Ovary (tissue), 7 donors: ENCODE measurements at regions not wholly inside any gene's neighbourhood (a gene's known extent, or its start where the extent isn't known, plus 50 kb on each side); places are given as distances from the start of the nearest gene placed in this dataset.

Source experiments
- DNase-seq, 5 donors: peaks; one replicate each; pipeline ENCODE4 v3.0.0-alpha.2; 2019 to 2020
- H3K27ac ChIP-seq, 2 donors: fragments of 200-600 bp; one replicate each; pipeline versions ENCODE4 v1.5.1 to v1.8.0; 2019 to 2022
- H3K27me3 ChIP-seq: fragments of 200-600 bp; one replicate; pipeline ENCODE4 v1.8.0; 2022
- H3K36me3 ChIP-seq: fragments of 200-600 bp; sonication (generic); one replicate; pipeline ENCODE4 v1.5.1; 2019
- H3K4me1 ChIP-seq: one replicate; pipeline ENCODE4 v1.8.1; 2013; ENCODE audit warnings: mild to moderate bottlenecking, moderate library complexity; ENCODE audit not compliant: insufficient read depth
- H3K4me3 ChIP-seq: fragments of 200-600 bp; sonication (generic); one replicate; pipeline ENCODE4 v1.5.1; 2017
- H3K9me3 ChIP-seq, 2 donors: fragments of 200-600 bp in 1 of 2; sonication (generic) in 1 of 2; one replicate each; pipeline versions ENCODE4 v1.5.1 to v1.8.1; 2013 to 2019; ENCODE audit warnings: mild to moderate bottlenecking in 1 of 2, moderate library complexity in 1 of 2
- CTCF ChIP-seq, 3 donors: fragments of 450-650 bp in 2 of 3; fragments of 200-600 bp in 1 of 3; IDR thresholded peaks; one replicate each; pipeline versions ENCODE4 v1.5.1 to v1.8.0; 2016 to 2022; ENCODE audit warnings: antibody characterized with exemption in 3 of 3, mild to moderate bottlenecking in 1 of 3
- EP300 ChIP-seq: sonication (generic); formaldehyde crosslinking; IDR thresholded peaks from one replicate; pipeline ENCODE4 v1.6.1; 2017; ENCODE audit warnings: antibody characterized with exemption
- POLR2A ChIP-seq: fragments of 450-650 bp; IDR thresholded peaks from one replicate; pipeline ENCODE4 v1.6.1; 2017; ENCODE audit warnings: antibody characterized with exemption, mild to moderate bottlenecking, moderate library complexity
- WGBS, 3 donors: extraction: QIAGEN DNeasy Blood & Tissue Kit in 1 of 3; methylation state at CpG; one replicate each; pipeline versions ENCODE4 v1.1.5 to v1.1.7; 2013 to 2017; 5-methylcytosine and 5-hydroxymethylcytosine counted together
- intact Hi-C, 4 donors: fragments of 100-400 bp; cut with DNase I; formaldehyde crosslinking; loops; one replicate each; pipeline versions ENCODE4 v1.11.0 to v1.15.1; 2022 to 2023
- donor health status: DM: no; HTN: no; CAD: no; lungs with moderate emphysema.
- donor health status: DM: no; HTN: no; CAD: no.
- donor health status: Bipolar disorder and iron deficiency.
- donor health status: DM: no; HTN: no; CAD: no.
- donor health status: DM: yes; HTN: yes; CAD: no.

- 89 to 93% (median 91%) methylated on average over 3 of the region's 3 CpGs for WGBS, 3 donors
- Histone ChIP-seq H3K27me3 (no peaks in the 10 kb centered on the region), H3K36me3 (no peaks in the 10 kb centered on the region), H3K9me3 (no peaks in the 10 kb centered on the region), H3K4me1 (no peaks in the 10 kb centered on the region), H3K4me3 (no peak overlapping the region), H3K27ac (no peak overlapping the region)
- TF ChIP-seq EP300: no peak
- no peak for TF ChIP-seq CTCF (IDR thresholded peaks at IDR 0.05)
- no peak for TF ChIP-seq POLR2A
- no peak for DNase-seq
- intact Hi-C loops: no loop called here
Observed at GRCh38 chr20:6909608-6910007, 142.1 kb downstream of the BMP2 start.

- intact Hi-C loops: no loop called here
- 87 to 90% (median 89%) methylated on average over 4 of the region's 4 CpGs for WGBS, 3 donors
- Histone ChIP-seq H3K4me1 (no peaks in the 10 kb centered on the region), H3K9me3 (no peaks in the 10 kb centered on the region), H3K36me3 (no peaks in the 10 kb centered on the region), H3K4me3 (no peak overlapping the region), H3K27me3 (no peaks in the 10 kb centered on the region), H3K27ac (no peak overlapping the region)
- no peak for TF ChIP-seq CTCF (IDR thresholded peaks at IDR 0.05)
- TF ChIP-seq EP300: no peak
- TF ChIP-seq POLR2A: no peak
- DNase-seq: no peak
Observed at GRCh38 chr20:6914986-6915385, 147.5 kb downstream of the BMP2 start.

- WGBS, 3 donors: 95 to 97% (median 95%) methylated on average over 1 of the region's 1 CpG
- TF ChIP-seq POLR2A (no peak), EP300 (no peak), CTCF (IDR thresholded peaks at IDR 0.05) (no peak)
Observed at GRCh38 chr20:6916938-6917337, 149.5 kb downstream of the BMP2 start.

GRCh38 chr20:6919792-6920468, 152.4 kb downstream of the BMP2 start:
- H3K27me3 ChIP-seq: no peaks in the 10 kb centered on the region
- no peaks in the 10 kb centered on the region for H3K36me3 ChIP-seq
- no peaks in the 10 kb centered on the region for H3K9me3 ChIP-seq
- 83 to 88% (median 86%) methylated on average over 6 of the region's 6 CpGs for WGBS, 3 donors
- H3K4me3 ChIP-seq: no peak overlapping the region
- no peak for DNase-seq
- no peaks in the 10 kb centered on the region for H3K4me1 ChIP-seq
- intact Hi-C loops: no loop called here
- no peak for TF ChIP-seq POLR2A
- no peak for TF ChIP-seq CTCF (IDR thresholded peaks at IDR 0.05)
- TF ChIP-seq EP300: no peak
- H3K27ac ChIP-seq: no peak overlapping the region

More at GRCh38 chr20:6916938-6917337, 149.5 kb downstream of the BMP2 start:
- Histone ChIP-seq H3K9me3 (no peaks in the 10 kb centered on the region), H3K4me3 (no peak overlapping the region), H3K27me3 (no peaks in the 10 kb centered on the region), H3K27ac (no peak overlapping the region), H3K36me3 (no peaks in the 10 kb centered on the region), H3K4me1 (no peaks in the 10 kb centered on the region)
- no peak for DNase-seq
- intact Hi-C loops: no loop called here
